ENCODE measurements at regions not wholly inside any gene's neighbourhood (a gene's known extent, or its start where the extent isn't known, plus 50 kb on each side); places are given as distances from the start of the nearest gene placed in this dataset.

GRCh38 chr13:80072231-80072630, 268.7 kb downstream of the SPRY2 start:
- TF ChIP-seq CTCF (IDR thresholded peaks at IDR 0.05) = no peak
- TF ChIP-seq POLR2A (IDR thresholded peaks at IDR 0.05) = no peak
